Esophagus squamous epithelium (tissue), 4 donors: ENCODE measurements at regions not wholly inside any gene's neighbourhood (a gene's known extent, or its start where the extent isn't known, plus 50 kb on each side); places are given as distances from the start of the nearest gene placed in this dataset.

Experiments
- CTCF ChIP-seq, 6 experiments: fragments of 450-650 bp in 4 of 6; fragments of 200-600 bp in 2 of 6; sonication (generic) in 2 of 6; IDR thresholded peaks; one replicate each; pipeline ENCODE4 v1.5.1; 2016 to 2019; ENCODE audit warnings: antibody characterized with exemption in 6 of 6, mild to moderate bottlenecking in 4 of 6, moderate library complexity in 4 of 6
- POLR2A ChIP-seq, 4 donors: fragments of 450-650 bp; IDR thresholded peaks; one replicate each; pipeline ENCODE4 v1.6.1; 2017; ENCODE audit warnings: antibody characterized with exemption in 4 of 4, mild to moderate bottlenecking in 4 of 4, moderate library complexity in 3 of 4

DNA sequence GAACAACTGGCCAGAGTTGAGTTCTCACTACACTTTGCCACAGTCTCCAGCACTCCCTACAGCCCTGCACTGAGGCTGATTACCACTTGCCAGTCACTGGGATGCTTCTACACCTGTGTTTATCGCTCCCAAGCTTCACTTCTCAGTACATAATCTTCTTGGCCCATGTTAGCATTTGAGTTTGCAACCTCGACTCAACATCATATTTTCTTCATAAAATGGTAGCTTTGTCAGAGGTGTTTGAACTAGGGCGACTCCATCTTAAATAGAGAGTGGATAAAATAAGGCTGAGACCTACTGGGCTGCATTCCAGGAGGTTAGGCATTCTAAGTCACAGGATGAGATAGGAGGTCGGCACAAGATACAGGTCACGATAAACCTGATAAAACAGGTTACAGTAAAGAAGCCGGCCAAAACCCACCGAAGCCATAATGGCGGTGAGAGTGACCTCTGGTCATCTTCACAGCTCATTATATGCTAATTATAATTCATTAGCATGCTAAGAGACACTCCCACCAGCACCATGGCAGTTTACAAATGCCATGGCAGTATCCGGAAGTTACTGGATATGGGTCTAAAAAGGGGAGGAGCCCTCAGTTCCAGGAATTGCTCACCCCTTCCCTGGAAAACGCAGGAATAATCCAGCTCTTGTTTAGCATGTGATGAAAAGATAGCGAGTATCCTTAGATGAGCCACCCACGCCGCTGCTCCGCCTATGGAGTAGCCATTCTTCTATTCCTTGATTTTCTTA, 105.8 kb upstream of the KLF6 start:
- TF ChIP-seq POLR2A (IDR thresholded peaks at IDR 0.05) = no peak
- TF ChIP-seq CTCF (IDR thresholded peaks at IDR 0.05) = no peak
